HEK293T (cell line): ENCODE measurements at regions not wholly inside any gene's neighbourhood (a gene's known extent, or its start where the extent isn't known, plus 50 kb on each side); places are given as distances from the start of the nearest gene placed in this dataset.

Source experiments
- CTCF ChIA-PET: fragments of 350-600 bp; formaldehyde crosslinking; extraction: SDS; loops from one replicate; lab custom pipeline; 2021; ENCODE audit warnings: antibody characterized with exemption, inconsistent platforms; lab: Yijun Ruan, JAX
- POLR2A ChIA-PET: fragments of 350-600 bp; formaldehyde crosslinking; extraction: SDS; loops from one replicate; lab custom pipeline; 2020; ENCODE audit warnings: antibody characterized with exemption, inconsistent platforms; lab: Yijun Ruan, JAX
- DNase-seq: peaks from one replicate; pipeline ENCODE4 v3.0.0; 2012; ENCODE audit warnings: mixed read lengths; ENCODE audit errors: extremely low spot score
- ARNT ChIP-seq: fragments of 450-650 bp; IDR thresholded peaks from 2 replicates; pipeline ENCODE4 v1.6.1; 2017; ENCODE audit warnings: mild to moderate bottlenecking
- BHLHE40 ChIP-seq: fragments of 450-650 bp; IDR thresholded peaks from 2 replicates; pipeline ENCODE4 v1.6.1; 2016; ENCODE audit warnings: mild to moderate bottlenecking, moderate library complexity, borderline replicate concordance
- CTBP1 ChIP-seq: fragments of 450-650 bp; IDR thresholded peaks from 2 replicates; pipeline ENCODE4 v1.6.1; 2016; ENCODE audit warnings: borderline replicate concordance
- ELF4 ChIP-seq: fragments of 450-650 bp; IDR thresholded peaks from 2 replicates; pipeline ENCODE4 v1.6.1; 2017; ENCODE audit warnings: antibody characterized with exemption
- FOXA1 ChIP-seq: fragments of 450-650 bp; IDR thresholded peaks from 2 replicates; pipeline ENCODE4 v1.6.1; 2016; ENCODE audit warnings: mild to moderate bottlenecking
- FOXK2 ChIP-seq: fragments of 450-650 bp; IDR thresholded peaks from 2 replicates; pipeline ENCODE4 v1.6.1; 2016; ENCODE audit warnings: mild to moderate bottlenecking
- FOXM1 ChIP-seq: fragments of 450-650 bp; IDR thresholded peaks from 2 replicates; pipeline ENCODE4 v1.6.1; 2017; ENCODE audit warnings: mild to moderate bottlenecking, borderline replicate concordance
- HDGF ChIP-seq: fragments of 450-650 bp; IDR thresholded peaks from 2 replicates; pipeline ENCODE4 v1.6.1; 2017; ENCODE audit warnings: antibody characterized with exemption, borderline replicate concordance
- L3MBTL2 ChIP-seq: fragments of 450-650 bp; conservative IDR thresholded peaks from 2 replicates; pipeline ENCODE4 v1.6.1; 2016; ENCODE audit warnings: mild to moderate bottlenecking
- LEF1 ChIP-seq: fragments of 450-650 bp; IDR thresholded peaks from 2 replicates; pipeline ENCODE4 v1.6.1; 2017; ENCODE audit warnings: mild to moderate bottlenecking, borderline replicate concordance
- NFRKB ChIP-seq: fragments of 450-650 bp; IDR thresholded peaks from 2 replicates; pipeline ENCODE4 v1.6.1; 2016; ENCODE audit warnings: mild to moderate bottlenecking, moderate library complexity
- PKNOX1 ChIP-seq: fragments of 450-650 bp; IDR thresholded peaks from 2 replicates; pipeline ENCODE4 v1.6.1; 2016
- SP1 ChIP-seq: fragments of 450-650 bp; IDR thresholded peaks from 2 replicates; pipeline ENCODE4 v1.6.1; 2017
- SUZ12 ChIP-seq: fragments of 450-650 bp; IDR thresholded peaks from 2 replicates; pipeline ENCODE4 v1.6.1; 2016; ENCODE audit warnings: mild to moderate bottlenecking
- TARDBP ChIP-seq: fragments of 450-650 bp; IDR thresholded peaks from 2 replicates; pipeline ENCODE4 v1.6.1; 2016
- ZNF384 ChIP-seq: fragments of 450-650 bp; IDR thresholded peaks from 2 replicates; pipeline ENCODE4 v1.6.1; 2016

GRCh38 chr10:81674941-81675340 lies 200.1 kb upstream of the NRG3 start:
- POLR2A ChIA-PET = no interaction called here
- CTCF ChIA-PET = no interaction called here
- DNase-seq = no peak
- no peak for TF ChIP-seq L3MBTL2
- no peak for TF ChIP-seq HDGF
- TF ChIP-seq FOXK2 = no peak
- TF ChIP-seq CTBP1 = no peak
- TF ChIP-seq ARNT = no peak
- TF ChIP-seq ZNF384 = no peak
- TF ChIP-seq NFRKB = no peak
- TF ChIP-seq LEF1 = no peak
- no peak for TF ChIP-seq PKNOX1
- TF ChIP-seq ELF4 = no peak
- TF ChIP-seq BHLHE40 = no peak

GRCh38 chr10:81679291-81679690 lies 195.7 kb upstream of the NRG3 start:
- ChIA-PET CTCF (no interaction called here), POLR2A (no interaction called here)
- no peak for DNase-seq
- TF ChIP-seq FOXA1 (no peak), FOXM1 (no peak), HDGF (no peak), ARNT (no peak), L3MBTL2 (no peak), SUZ12 (no peak), NFRKB (no peak), FOXK2 (no peak), PKNOX1 (no peak), CTBP1 (no peak)

- ChIA-PET CTCF (no interaction called here), POLR2A (no interaction called here)
- DNase-seq = no peak
- TF ChIP-seq CTBP1 (no peak), SP1 (no peak), FOXM1 (no peak), FOXA1 (no peak), LEF1 (no peak), PKNOX1 (no peak), ELF4 (no peak), FOXK2 (no peak), BHLHE40 (no peak), SUZ12 (no peak), NFRKB (no peak), L3MBTL2 (no peak), ZNF384 (no peak)
These were observed 194.6 kb upstream of the NRG3 start for GRCh38 chr10:81680359-81680758.

GRCh38 chr10:81688459-81688858 lies 186.5 kb upstream of the NRG3 start:
- TF ChIP-seq LEF1 = no peak
- no peak for TF ChIP-seq ELF4
- TF ChIP-seq BHLHE40 = no peak
- TF ChIP-seq HDGF = no peak
- no peak for TF ChIP-seq FOXM1
- no peak for TF ChIP-seq ZNF384
- no peak for TF ChIP-seq SUZ12
- TF ChIP-seq FOXA1 = no peak
- TF ChIP-seq SP1 = no peak
- TF ChIP-seq L3MBTL2 = no peak
- no peak for TF ChIP-seq NFRKB
- no peak for TF ChIP-seq FOXK2
- TF ChIP-seq ARNT = no peak
- no peak for TF ChIP-seq TARDBP
- no peak for TF ChIP-seq PKNOX1
- no peak for TF ChIP-seq CTBP1
- no peak for DNase-seq
- ChIA-PET CTCF (no interaction called here), POLR2A (no interaction called here)

GRCh38 chr10:81696609-81697388 lies 178.2 kb upstream of the NRG3 start:
- no peak for DNase-seq
- TF ChIP-seq L3MBTL2 (no peak), FOXA1 (no peak)
- ChIA-PET CTCF (no interaction called here), POLR2A (no interaction called here)

GRCh38 chr10:81704596-81704995 lies 170.4 kb upstream of the NRG3 start:
- ChIA-PET CTCF (no interaction called here), POLR2A (no interaction called here)
- TF ChIP-seq HDGF (no peak), BHLHE40 (no peak), ARNT (no peak), ZNF384 (no peak), PKNOX1 (no peak), FOXK2 (no peak), FOXM1 (no peak), ELF4 (no peak), FOXA1 (no peak), TARDBP (no peak)
- DNase-seq = no peak
